Panc1 (cell line): ENCODE measurements at regions not wholly inside any gene's neighbourhood (a gene's known extent, or its start where the extent isn't known, plus 50 kb on each side); places are given as distances from the start of the nearest gene placed in this dataset.

ENCODE experiments used
- ATAC-seq: fragments of 200-7000 bp; cut with Tn5 transposase; 2 replicates; pipeline ENCODE4 v1.9.1; 2020; ENCODE audit warnings: mild to moderate bottlenecking, moderate library complexity
- BruUV-seq: library from RNA; stranded (reverse); fragments of 400-500 nt; replicated peaks from 2 replicates; lab custom pipeline; 2021; lab: Mats Ljungman, UMichigan
- CTCF ChIA-PET: fragments of 300-600 bp; sonication (Branson Sonifier 250); formaldehyde crosslinking; loops from one replicate; lab custom pipeline; 2022; ENCODE audit warnings: antibody characterized with exemption; lab: Charles Lee
- POLR2A ChIA-PET: fragments of 300-600 bp; sonication (Branson Sonifier 250); formaldehyde crosslinking; loops from one replicate; lab custom pipeline; 2022; ENCODE audit warnings: antibody characterized with exemption; lab: Charles Lee
- DNase-seq: peaks from one replicate; pipeline ENCODE4 v3.0.0-alpha.2; 2010; ENCODE audit warnings: low read depth, low spot score
- H3K27ac ChIP-seq: 2 replicates; pipeline ENCODE4 v1.5.1; 2011; ENCODE audit warnings: mild to moderate bottlenecking, low read length, inconsistent platforms
- H3K27me3 ChIP-seq: fragments of 200-500 bp; sonication (Bioruptor generic); 2 replicates; pipeline ENCODE4 v1.6.0; 2014; ENCODE audit warnings: low read length, inconsistent platforms; ENCODE audit not compliant: control insufficient read depth, insufficient read depth
- H3K36me3 ChIP-seq: fragments of 200-500 bp; sonication (Bioruptor generic); 2 replicates; pipeline ENCODE4 v1.5.1; 2014; ENCODE audit warnings: inconsistent platforms, mild to moderate bottlenecking, low read length, moderate library complexity; ENCODE audit not compliant: control insufficient read depth, insufficient read depth
- H3K4me1 ChIP-seq: 2 replicates; pipeline ENCODE4 v1.5.1; 2011; ENCODE audit warnings: inconsistent platforms, mild to moderate bottlenecking, low read length, moderate library complexity; ENCODE audit not compliant: control insufficient read depth, insufficient read depth
- H3K4me3 ChIP-seq, 2 experiments: 2 replicates each; pipeline ENCODE4 v1.5.1; 2011 to 2012; ENCODE audit warnings: low read depth in 2 of 2, low read length in 2 of 2, mild to moderate bottlenecking in 2 of 2, inconsistent platforms in 1 of 2, moderate library complexity in 1 of 2
- H3K9me3 ChIP-seq: fragments of 200-500 bp; sonication (Bioruptor generic); 2 replicates; pipeline ENCODE4 v1.5.1; 2014; ENCODE audit warnings: low read depth, mild to moderate bottlenecking, inconsistent platforms, low read length, moderate library complexity; ENCODE audit not compliant: control insufficient read depth, insufficient read depth
- POLR2AphosphoS5 ChIP-seq: IDR thresholded peaks from 2 replicates; pipeline ENCODE4 v1.6.1; 2012; ENCODE audit warnings: mild to moderate bottlenecking, low read depth, low read length, moderate library complexity
- SIN3A ChIP-seq: IDR thresholded peaks from 2 replicates; pipeline ENCODE4 v1.6.1; 2012; ENCODE audit warnings: low read depth, mild to moderate bottlenecking, low read length, moderate library complexity, borderline replicate concordance; ENCODE audit not compliant: insufficient read depth
- TCF7L2 ChIP-seq: IDR thresholded peaks from 2 replicates; pipeline ENCODE4 v1.6.1; 2011; ENCODE audit warnings: mild to moderate bottlenecking, low read depth, low read length, inconsistent platforms
- in situ Hi-C: cut with HindIII; loops from 2 replicates; pipeline ENCODE4 v1.10.0; 2016; ENCODE audit warnings: low sequenced_read_pairs, low pct_unique_long_range_greater_than_20kb
- intact Hi-C: fragments of 100-400 bp; cut with micrococcal nuclease; formaldehyde crosslinking; loops from one replicate; pipeline ENCODE4 v1.10.0; 2022; ENCODE audit not compliant: unreplicated experiment
- TF ChIP-seq, protein P1 (sequence below): fragments of 450-650 bp; IDR thresholded peaks from 2 replicates; pipeline ENCODE4 v1.5.1; 2017; ENCODE audit warnings: mild to moderate bottlenecking
- TF ChIP-seq, protein P2 (sequence below), 2 experiments: IDR thresholded peaks; 2 replicates each; pipeline ENCODE4 v1.6.1; 2011 to 2012; ENCODE audit warnings: low read depth in 2 of 2, control low read depth in 1 of 2, low read length in 1 of 2, mild to moderate bottlenecking in 1 of 2, moderate library complexity in 1 of 2; ENCODE audit not compliant: insufficient read depth in 1 of 2

DNA sequence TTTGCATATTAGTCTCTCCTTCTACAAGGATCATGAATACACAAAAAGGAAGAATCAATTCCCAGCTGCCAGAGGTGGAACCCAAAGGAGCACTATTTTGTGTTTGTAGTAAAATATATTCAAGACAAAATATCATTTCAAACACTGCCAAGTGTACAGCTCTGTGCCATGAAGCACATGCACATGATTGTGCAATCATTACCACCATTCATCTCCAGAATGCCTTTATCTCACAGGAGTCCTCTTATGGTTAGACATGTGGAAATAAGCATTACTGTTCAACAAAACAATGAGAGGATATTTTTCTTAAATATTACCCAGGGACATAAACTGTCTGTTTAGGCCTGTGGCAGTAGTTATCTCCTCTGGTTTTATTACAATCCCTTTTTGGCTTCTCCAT is 151.4 kb upstream of the PPP1R3A start:
- BruUV-seq = no TSS peak

DNA sequence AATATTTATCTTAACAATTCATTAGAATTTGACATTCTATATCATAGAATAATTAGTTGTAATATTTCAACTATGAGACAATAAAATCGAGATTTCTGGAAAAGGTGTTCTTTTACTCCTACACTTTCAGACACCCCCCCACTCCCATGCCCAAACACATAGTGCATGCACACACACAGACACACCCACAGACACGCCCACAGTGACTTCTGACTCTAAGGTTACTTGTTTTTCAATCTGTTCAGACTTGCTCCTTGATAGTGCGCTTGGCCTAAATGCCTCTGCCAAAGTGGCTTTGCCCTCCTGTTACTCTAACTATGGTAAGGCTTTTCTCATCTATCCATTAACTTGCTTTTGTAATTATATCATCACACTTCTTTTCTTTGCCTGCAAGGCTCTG is 144.0 kb upstream of the PPP1R3A start:
- BruUV-seq = no TSS peak
- Histone ChIP-seq H3K36me3 (no peaks in the 10 kb centered on the region; the same call in 1 of the 2 replicates), H3K4me3 (no peak overlapping the region), H3K27me3 (no peaks in the 10 kb centered on the region), H3K9me3 (no peaks in the 10 kb centered on the region), H3K27ac (no peak overlapping the region), H3K4me1 (no peaks in the 10 kb centered on the region)
- intact Hi-C loops = loop anchor here (1.0 kb wide), 1 partner anchor 11 kb away; no protein-coding TSS in a partner anchor
- ChIA-PET CTCF (no interaction called here), POLR2A (no interaction called here)
- ATAC-seq (no peak), DNase-seq (no peak)
- TF ChIP-seq, protein P1, sequence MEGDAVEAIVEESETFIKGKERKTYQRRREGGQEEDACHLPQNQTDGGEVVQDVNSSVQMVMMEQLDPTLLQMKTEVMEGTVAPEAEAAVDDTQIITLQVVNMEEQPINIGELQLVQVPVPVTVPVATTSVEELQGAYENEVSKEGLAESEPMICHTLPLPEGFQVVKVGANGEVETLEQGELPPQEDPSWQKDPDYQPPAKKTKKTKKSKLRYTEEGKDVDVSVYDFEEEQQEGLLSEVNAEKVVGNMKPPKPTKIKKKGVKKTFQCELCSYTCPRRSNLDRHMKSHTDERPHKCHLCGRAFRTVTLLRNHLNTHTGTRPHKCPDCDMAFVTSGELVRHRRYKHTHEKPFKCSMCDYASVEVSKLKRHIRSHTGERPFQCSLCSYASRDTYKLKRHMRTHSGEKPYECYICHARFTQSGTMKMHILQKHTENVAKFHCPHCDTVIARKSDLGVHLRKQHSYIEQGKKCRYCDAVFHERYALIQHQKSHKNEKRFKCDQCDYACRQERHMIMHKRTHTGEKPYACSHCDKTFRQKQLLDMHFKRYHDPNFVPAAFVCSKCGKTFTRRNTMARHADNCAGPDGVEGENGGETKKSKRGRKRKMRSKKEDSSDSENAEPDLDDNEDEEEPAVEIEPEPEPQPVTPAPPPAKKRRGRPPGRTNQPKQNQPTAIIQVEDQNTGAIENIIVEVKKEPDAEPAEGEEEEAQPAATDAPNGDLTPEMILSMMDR = no peak
- no peak for TF ChIP-seq POLR2AphosphoS5
- TF ChIP-seq, protein P2, sequence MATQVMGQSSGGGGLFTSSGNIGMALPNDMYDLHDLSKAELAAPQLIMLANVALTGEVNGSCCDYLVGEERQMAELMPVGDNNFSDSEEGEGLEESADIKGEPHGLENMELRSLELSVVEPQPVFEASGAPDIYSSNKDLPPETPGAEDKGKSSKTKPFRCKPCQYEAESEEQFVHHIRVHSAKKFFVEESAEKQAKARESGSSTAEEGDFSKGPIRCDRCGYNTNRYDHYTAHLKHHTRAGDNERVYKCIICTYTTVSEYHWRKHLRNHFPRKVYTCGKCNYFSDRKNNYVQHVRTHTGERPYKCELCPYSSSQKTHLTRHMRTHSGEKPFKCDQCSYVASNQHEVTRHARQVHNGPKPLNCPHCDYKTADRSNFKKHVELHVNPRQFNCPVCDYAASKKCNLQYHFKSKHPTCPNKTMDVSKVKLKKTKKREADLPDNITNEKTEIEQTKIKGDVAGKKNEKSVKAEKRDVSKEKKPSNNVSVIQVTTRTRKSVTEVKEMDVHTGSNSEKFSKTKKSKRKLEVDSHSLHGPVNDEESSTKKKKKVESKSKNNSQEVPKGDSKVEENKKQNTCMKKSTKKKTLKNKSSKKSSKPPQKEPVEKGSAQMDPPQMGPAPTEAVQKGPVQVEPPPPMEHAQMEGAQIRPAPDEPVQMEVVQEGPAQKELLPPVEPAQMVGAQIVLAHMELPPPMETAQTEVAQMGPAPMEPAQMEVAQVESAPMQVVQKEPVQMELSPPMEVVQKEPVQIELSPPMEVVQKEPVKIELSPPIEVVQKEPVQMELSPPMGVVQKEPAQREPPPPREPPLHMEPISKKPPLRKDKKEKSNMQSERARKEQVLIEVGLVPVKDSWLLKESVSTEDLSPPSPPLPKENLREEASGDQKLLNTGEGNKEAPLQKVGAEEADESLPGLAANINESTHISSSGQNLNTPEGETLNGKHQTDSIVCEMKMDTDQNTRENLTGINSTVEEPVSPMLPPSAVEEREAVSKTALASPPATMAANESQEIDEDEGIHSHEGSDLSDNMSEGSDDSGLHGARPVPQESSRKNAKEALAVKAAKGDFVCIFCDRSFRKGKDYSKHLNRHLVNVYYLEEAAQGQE (IDR thresholded peaks at IDR 0.05; ENCODE audit: insufficient read depth in 1 of 2, low read depth in 2 of 2, low read length in 1 of 2) = no peak
- no peak for TF ChIP-seq SIN3A
- no peak for TF ChIP-seq TCF7L2
- in situ Hi-C loops = no loop called here

More for the DNA sequence above, 151.4 kb upstream of the PPP1R3A start:
- H3K9me3 ChIP-seq = no peaks in the 10 kb centered on the region
- H3K4me3 ChIP-seq = no peak overlapping the region
- no peak for DNase-seq
- no peaks in the 10 kb centered on the region for H3K36me3 ChIP-seq
- in situ Hi-C loops (no loop called here), intact Hi-C loops (no loop called here)
- ATAC-seq = no peak
- H3K4me1 ChIP-seq = no peaks in the 10 kb centered on the region
- H3K27ac ChIP-seq = no peak overlapping the region
- no peak for TF ChIP-seq POLR2AphosphoS5
- TF ChIP-seq, protein P1 = no peak
- TF ChIP-seq, protein P2 (IDR thresholded peaks at IDR 0.05; ENCODE audit: insufficient read depth in 1 of 2, low read depth in 2 of 2, low read length in 1 of 2) = no peak
- no peak for TF ChIP-seq SIN3A
- TF ChIP-seq TCF7L2 = no peak
- CTCF ChIA-PET = no interaction called here
- peaks cover 2% of the 10 kb centered on the region; the same call in 1 of the 2 replicates for H3K27me3 ChIP-seq
- POLR2A ChIA-PET = no interaction called here
